ENCODE measurements at regions not wholly inside any gene's neighbourhood (a gene's known extent, or its start where the extent isn't known, plus 50 kb on each side); places are given as distances from the start of the nearest gene placed in this dataset.

- in situ Hi-C loops (cut with HindIII; ENCODE audit: low sequenced_read_pairs): no loop called here
- DNase-seq (ENCODE audit: low read depth, low spot score): no peak
- no peak overlapping the region for H3K4me3 ChIP-seq (ENCODE audit: low read depth, low read length)
- TF ChIP-seq CTCF (IDR thresholded peaks at IDR 0.05; ENCODE audit: low read depth, low read length): no peak
These were observed 228.4 kb upstream of the COPS8 start for GRCh38 chr2:236857246-236857645.

GRCh38 chr2:236857781-236858180, 227.9 kb upstream of the COPS8 start:
- no peak overlapping the region for H3K4me3 ChIP-seq (ENCODE audit: low read depth, low read length)
- TF ChIP-seq CTCF (IDR thresholded peaks at IDR 0.05; ENCODE audit: low read depth, low read length): no peak
- no peak for DNase-seq (ENCODE audit: low read depth, low spot score)
- in situ Hi-C loops (cut with HindIII; ENCODE audit: low sequenced_read_pairs): no loop called here

GRCh38 chr2:236858661-236859060, 227.0 kb upstream of the COPS8 start:
- no peak for DNase-seq (ENCODE audit: low read depth, low spot score)
- H3K4me3 ChIP-seq (ENCODE audit: low read depth, low read length): no peak overlapping the region
- in situ Hi-C loops (cut with HindIII; ENCODE audit: low sequenced_read_pairs): no loop called here
- no peak for TF ChIP-seq CTCF (IDR thresholded peaks at IDR 0.05; ENCODE audit: low read depth, low read length)

- no peak for TF ChIP-seq CTCF (IDR thresholded peaks at IDR 0.05; ENCODE audit: low read depth, low read length)
- H3K4me3 ChIP-seq (ENCODE audit: low read depth, low read length): no peak overlapping the region
- in situ Hi-C loops (cut with HindIII; ENCODE audit: low sequenced_read_pairs): no loop called here
- no peak for DNase-seq (ENCODE audit: low read depth, low spot score)
These were observed 225.8 kb upstream of the COPS8 start for GRCh38 chr2:236859908-236860307.

GRCh38 chr2:236861196-236861875, 224.4 kb upstream of the COPS8 start:
- H3K4me3 ChIP-seq (ENCODE audit: low read depth, low read length): no peak overlapping the region
- TF ChIP-seq CTCF (IDR thresholded peaks at IDR 0.05; ENCODE audit: low read depth, low read length): no peak
- DNase-seq (ENCODE audit: low read depth, low spot score): no peak
- in situ Hi-C loops (cut with HindIII; ENCODE audit: low sequenced_read_pairs): no loop called here

GRCh38 chr2:236861944-236862343, 223.7 kb upstream of the COPS8 start:
- no peak for DNase-seq (ENCODE audit: low read depth, low spot score)
- TF ChIP-seq CTCF (IDR thresholded peaks at IDR 0.05; ENCODE audit: low read depth, low read length): no peak
- in situ Hi-C loops (cut with HindIII; ENCODE audit: low sequenced_read_pairs): no loop called here
- no peak overlapping the region for H3K4me3 ChIP-seq (ENCODE audit: low read depth, low read length)

Data from astrocyte of the spinal cord (primary cell).